Breast epithelium (tissue), 4 donors: ENCODE measurements at regions not wholly inside any gene's neighbourhood (a gene's known extent, or its start where the extent isn't known, plus 50 kb on each side); places are given as distances from the start of the nearest gene placed in this dataset.

Source experiments
- DNase-seq, 2 donors: peaks; one replicate each; pipeline ENCODE4 v3.0.0-alpha.2; 2019; ENCODE audit warnings: low spot score in 2 of 2
- H3K27ac ChIP-seq, 2 donors: fragments of 200-600 bp; sonication (generic) in 1 of 2; one replicate each; pipeline ENCODE4 v1.5.1; 2016 to 2019; ENCODE audit warnings: mild to moderate bottlenecking in 1 of 2
- H3K27me3 ChIP-seq, 2 donors: fragments of 200-600 bp; sonication (generic) in 1 of 2; one replicate each; pipeline versions ENCODE4 v1.5.1 to v1.6.0; 2017 to 2019; ENCODE audit warnings: control low read depth in 1 of 2, mild to moderate bottlenecking in 1 of 2
- H3K36me3 ChIP-seq: fragments of 200-600 bp; one replicate; pipeline ENCODE4 v1.5.1; 2019
- H3K4me1 ChIP-seq, 2 donors: fragments of 200-600 bp; sonication (generic); one replicate each; pipeline ENCODE4 v1.5.1; 2016 to 2019; ENCODE audit warnings: control low read depth in 1 of 2
- H3K4me3 ChIP-seq, 3 donors: fragments of 200-600 bp; sonication (generic); 1 replicate in 2 of 3; 2 replicates in 1 of 3; pipeline ENCODE4 v1.5.1; 2016 to 2019; ENCODE audit warnings: mild to moderate bottlenecking in 3 of 3, moderate library complexity in 2 of 3
- H3K9me3 ChIP-seq, 2 donors: fragments of 200-600 bp; sonication (generic) in 1 of 2; one replicate each; pipeline ENCODE4 v1.5.1; 2016 to 2019; ENCODE audit warnings: control low read depth in 1 of 2
- POLR2A ChIP-seq: fragments of 450-650 bp; IDR thresholded peaks from one replicate; pipeline ENCODE4 v1.6.1; 2016; ENCODE audit warnings: antibody characterized with exemption, mild to moderate bottlenecking, moderate library complexity
- POLR2AphosphoS5 ChIP-seq, 3 donors: sonication (generic); formaldehyde crosslinking; IDR thresholded peaks; one replicate each; pipeline ENCODE4 v1.6.1; 2017; ENCODE audit warnings: antibody characterized with exemption in 3 of 3
- intact Hi-C: fragments of 100-400 bp; cut with DNase I; formaldehyde crosslinking; loops from one replicate; pipeline ENCODE4 v1.15.1; 2023; ENCODE audit warnings: low total_unique reads
- TF ChIP-seq, protein P1 (sequence below), 3 donors: fragments of 450-650 bp; IDR thresholded peaks; one replicate each; pipeline ENCODE4 v1.5.1; 2016 to 2017; ENCODE audit warnings: antibody characterized with exemption in 3 of 3, mild to moderate bottlenecking in 3 of 3, moderate library complexity in 3 of 3

DNA sequence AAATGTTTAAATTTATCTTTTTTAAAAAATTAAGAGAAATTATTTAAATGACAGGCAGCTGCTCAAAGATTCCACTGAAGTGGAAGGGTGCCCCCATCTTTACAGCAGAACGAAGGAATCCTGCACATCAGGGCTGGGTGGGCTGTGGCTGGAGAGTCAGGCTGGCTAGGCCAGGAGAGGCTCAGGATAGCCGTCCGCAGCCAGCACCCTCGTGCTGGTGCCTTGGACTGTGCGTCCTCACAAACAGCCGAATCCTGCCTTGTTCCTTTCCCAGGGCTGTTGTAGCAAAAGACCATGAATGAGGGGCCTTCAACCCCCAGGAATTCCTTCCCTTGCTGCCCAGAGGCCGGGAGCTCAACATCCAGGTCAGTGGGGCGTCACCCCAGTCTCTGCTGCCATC lies 64.6 kb upstream of the FCN1 start:
- Histone ChIP-seq H3K27ac (no peak overlapping the region), H3K27me3 (no peaks in the 10 kb centered on the region), H3K4me3 (no peak overlapping the region), H3K9me3 (peaks cover 4 to 8% of the 10 kb centered on the region in 2 donors), H3K4me1 (no peaks in the 10 kb centered on the region), H3K36me3 (no peaks in the 10 kb centered on the region)
- intact Hi-C loops = no loop called here
- DNase-seq = peak in 1 of 2 donors; percentile 19
- TF ChIP-seq POLR2A = no peak
- no peak for TF ChIP-seq POLR2AphosphoS5 (IDR thresholded peaks at IDR 0.05)
- TF ChIP-seq, protein P1, sequence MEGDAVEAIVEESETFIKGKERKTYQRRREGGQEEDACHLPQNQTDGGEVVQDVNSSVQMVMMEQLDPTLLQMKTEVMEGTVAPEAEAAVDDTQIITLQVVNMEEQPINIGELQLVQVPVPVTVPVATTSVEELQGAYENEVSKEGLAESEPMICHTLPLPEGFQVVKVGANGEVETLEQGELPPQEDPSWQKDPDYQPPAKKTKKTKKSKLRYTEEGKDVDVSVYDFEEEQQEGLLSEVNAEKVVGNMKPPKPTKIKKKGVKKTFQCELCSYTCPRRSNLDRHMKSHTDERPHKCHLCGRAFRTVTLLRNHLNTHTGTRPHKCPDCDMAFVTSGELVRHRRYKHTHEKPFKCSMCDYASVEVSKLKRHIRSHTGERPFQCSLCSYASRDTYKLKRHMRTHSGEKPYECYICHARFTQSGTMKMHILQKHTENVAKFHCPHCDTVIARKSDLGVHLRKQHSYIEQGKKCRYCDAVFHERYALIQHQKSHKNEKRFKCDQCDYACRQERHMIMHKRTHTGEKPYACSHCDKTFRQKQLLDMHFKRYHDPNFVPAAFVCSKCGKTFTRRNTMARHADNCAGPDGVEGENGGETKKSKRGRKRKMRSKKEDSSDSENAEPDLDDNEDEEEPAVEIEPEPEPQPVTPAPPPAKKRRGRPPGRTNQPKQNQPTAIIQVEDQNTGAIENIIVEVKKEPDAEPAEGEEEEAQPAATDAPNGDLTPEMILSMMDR (IDR thresholded peaks at IDR 0.05) = no peak

DNA sequence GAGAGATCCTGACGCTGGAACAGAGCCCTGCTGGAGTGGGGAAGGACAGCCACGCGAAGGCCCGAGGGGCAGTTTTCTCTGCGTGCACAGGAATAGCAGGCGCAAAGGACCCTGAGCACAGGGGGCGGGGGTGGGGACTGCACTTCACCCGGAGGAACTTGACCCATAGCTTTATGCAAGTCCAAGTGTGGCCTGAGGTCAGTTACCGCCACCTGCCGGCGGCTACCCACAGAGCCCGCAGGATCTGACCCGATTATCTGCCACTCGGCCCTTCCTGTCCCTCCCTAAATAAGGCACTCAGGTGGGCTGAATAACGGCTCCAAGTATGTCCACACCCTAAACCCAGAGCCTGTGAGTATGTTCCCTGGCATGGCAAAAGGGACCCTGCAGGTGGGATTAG lies 65.4 kb upstream of the FCN1 start:
- H3K27ac ChIP-seq = no peak overlapping the region
- TF ChIP-seq, protein P1 (IDR thresholded peaks at IDR 0.05) = no peak
- no peak for TF ChIP-seq POLR2AphosphoS5 (IDR thresholded peaks at IDR 0.05)
- no peak for TF ChIP-seq POLR2A
- H3K4me3 ChIP-seq = no peak overlapping the region
- H3K9me3 ChIP-seq = peaks cover 9 to 15% of the 10 kb centered on the region in 2 donors
- no peaks in the 10 kb centered on the region for H3K27me3 ChIP-seq
- H3K36me3 ChIP-seq = no peaks in the 10 kb centered on the region
- H3K4me1 ChIP-seq = no peaks in the 10 kb centered on the region
- intact Hi-C loops = no loop called here
- peak in 1 of 2 donors; percentile 48 for DNase-seq

DNA sequence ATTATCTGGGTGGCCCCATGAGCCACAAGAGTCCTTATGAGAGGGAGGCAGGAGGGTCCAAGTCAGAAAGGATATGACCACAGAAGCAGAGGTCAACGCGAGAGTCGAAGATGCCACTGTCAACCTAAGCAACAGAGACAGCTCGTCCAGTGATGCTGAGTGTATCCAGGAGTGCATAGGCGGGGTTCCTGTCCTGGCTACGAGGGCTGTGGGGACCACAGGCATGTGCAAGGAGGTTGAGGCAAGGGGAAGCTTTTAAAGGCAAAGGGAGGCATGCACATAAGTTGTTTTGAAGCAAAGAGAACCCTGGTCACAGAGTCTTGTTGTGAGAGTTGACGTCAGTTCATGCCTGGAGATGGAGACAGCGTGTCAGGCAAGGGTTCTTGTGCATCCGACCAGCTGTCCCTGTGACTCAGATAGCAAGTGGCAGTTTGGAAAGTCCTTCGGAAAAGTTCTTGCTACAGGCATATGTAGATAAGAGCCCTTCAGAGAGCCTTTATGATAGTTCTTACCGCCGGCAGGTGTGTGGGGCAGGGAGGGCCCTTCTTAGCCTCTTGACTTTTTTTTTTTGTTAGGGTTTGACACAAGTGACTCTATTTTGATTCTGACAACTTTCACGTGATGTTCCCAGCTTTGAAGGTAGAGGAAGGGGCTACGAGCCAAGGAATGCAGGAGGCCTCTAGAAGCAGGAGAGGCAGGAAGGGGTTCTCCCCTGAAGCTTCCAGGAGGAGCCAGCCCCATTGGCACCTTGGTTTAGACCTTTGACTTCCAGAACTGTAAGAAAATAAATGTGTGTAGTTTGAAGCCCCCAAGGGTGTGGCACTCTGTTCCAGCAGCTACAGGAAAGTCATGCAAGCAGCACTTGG lies 66.0 kb upstream of the FCN1 start:
- Histone ChIP-seq H3K9me3 (peaks cover 9 to 19% of the 10 kb centered on the region in 2 donors), H3K4me1 (no peaks in the 10 kb centered on the region), H3K36me3 (no peaks in the 10 kb centered on the region), H3K27me3 (no peaks in the 10 kb centered on the region), H3K27ac (no peak overlapping the region), H3K4me3 (no peak overlapping the region)
- TF ChIP-seq POLR2AphosphoS5 (IDR thresholded peaks at IDR 0.05) (no peak), POLR2A (no peak)
- TF ChIP-seq, protein P1 (IDR thresholded peaks at IDR 0.05) = no peak
- DNase-seq = peak in 1 of 2 donors; percentile 15
- intact Hi-C loops = no loop called here

DNA sequence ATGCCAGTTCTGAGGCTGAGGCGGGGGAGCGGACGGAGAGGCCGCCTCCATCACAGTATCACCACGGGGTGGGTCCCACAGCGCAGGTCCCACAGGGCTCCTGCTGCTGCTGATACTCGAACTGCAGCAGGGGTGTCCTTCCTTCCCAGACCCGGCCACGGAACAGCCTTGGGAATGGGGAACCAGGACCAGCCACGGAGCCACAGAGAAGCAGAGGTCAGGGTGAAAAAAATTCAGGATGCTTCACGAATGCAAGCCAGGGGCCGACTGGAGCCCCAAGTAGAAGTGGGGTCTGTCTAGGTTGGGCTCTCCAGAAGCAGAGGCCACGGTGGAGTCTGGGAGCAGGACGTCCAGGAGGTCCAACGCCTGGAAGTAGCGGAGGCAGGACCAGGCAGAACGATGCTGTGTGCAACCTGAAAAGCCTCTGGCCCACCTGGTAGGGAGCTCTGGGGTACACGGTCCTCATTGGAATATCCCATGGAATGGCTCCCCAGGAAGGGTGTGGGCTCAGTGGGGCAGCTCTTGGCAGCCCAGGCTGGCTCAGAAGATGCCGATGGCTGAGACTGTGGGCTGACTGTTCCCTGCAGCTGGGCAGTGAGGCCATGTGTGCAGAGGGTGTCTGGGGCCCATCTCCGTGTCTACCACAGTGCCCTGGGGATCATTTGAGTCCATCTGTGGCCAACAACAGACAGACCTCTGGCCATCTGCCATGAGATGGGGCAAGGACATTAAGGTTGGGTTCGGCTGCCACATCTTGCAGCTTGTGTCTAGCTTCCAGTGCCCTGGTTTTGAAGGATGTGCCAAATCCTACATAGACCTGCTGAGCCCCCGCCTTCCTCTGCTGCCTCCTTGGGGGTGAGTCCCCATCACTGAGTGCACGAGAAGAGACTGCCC lies 66.9 kb upstream of the FCN1 start:
- Histone ChIP-seq H3K27ac (no peak overlapping the region), H3K36me3 (no peaks in the 10 kb centered on the region), H3K27me3 (no peaks in the 10 kb centered on the region), H3K9me3 (peaks cover 9 to 19% of the 10 kb centered on the region in 2 donors), H3K4me1 (no peaks in the 10 kb centered on the region), H3K4me3 (no peak overlapping the region)
- DNase-seq = peak in 1 of 2 donors; percentile 34
- TF ChIP-seq, protein P1 (IDR thresholded peaks at IDR 0.05) = no peak
- TF ChIP-seq POLR2A = no peak
- no peak for TF ChIP-seq POLR2AphosphoS5 (IDR thresholded peaks at IDR 0.05)
- intact Hi-C loops = no loop called here

DNA sequence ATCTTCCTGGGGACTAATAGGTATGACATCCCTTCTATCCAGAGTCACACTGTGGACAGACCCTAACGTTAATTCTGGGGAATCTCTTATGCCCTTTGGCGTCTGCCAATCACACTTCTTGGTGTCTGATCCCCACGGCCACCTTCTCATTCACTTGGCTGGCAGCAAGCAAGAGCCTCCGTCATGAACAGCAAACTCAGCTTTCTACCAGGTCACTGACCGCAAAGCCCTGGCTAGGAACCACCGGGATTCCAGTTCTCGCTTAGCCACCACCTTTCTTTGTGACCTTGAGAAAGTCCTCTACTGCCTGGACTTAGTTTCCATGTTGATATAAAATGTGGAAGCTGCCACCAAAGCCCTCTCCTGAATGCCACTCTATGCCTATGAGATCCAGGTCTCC lies 67.7 kb upstream of the FCN1 start:
- Histone ChIP-seq H3K36me3 (no peaks in the 10 kb centered on the region), H3K9me3 (peaks cover 9 to 19% of the 10 kb centered on the region in 2 donors), H3K4me3 (no peak overlapping the region), H3K27me3 (no peaks in the 10 kb centered on the region), H3K27ac (no peak overlapping the region), H3K4me1 (no peaks in the 10 kb centered on the region)
- intact Hi-C loops = no loop called here
- no peak for TF ChIP-seq POLR2AphosphoS5 (IDR thresholded peaks at IDR 0.05)
- TF ChIP-seq POLR2A = no peak
- TF ChIP-seq, protein P1 (IDR thresholded peaks at IDR 0.05) = no peak
- DNase-seq = peak in 1 of 2 donors; percentile 12
